Panc1 (cell line): ENCODE measurements at regions not wholly inside any gene's neighbourhood (a gene's known extent, or its start where the extent isn't known, plus 50 kb on each side); places are given as distances from the start of the nearest gene placed in this dataset.

Source experiments
- CTCF ChIP-seq: fragments of 450-650 bp; IDR thresholded peaks from 2 replicates; pipeline ENCODE4 v1.5.1; 2017; ENCODE audit warnings: mild to moderate bottlenecking
- SIN3A ChIP-seq: IDR thresholded peaks from 2 replicates; pipeline ENCODE4 v1.6.1; 2012; ENCODE audit warnings: low read depth, mild to moderate bottlenecking, low read length, moderate library complexity, borderline replicate concordance; ENCODE audit not compliant: insufficient read depth
- TCF7L2 ChIP-seq: IDR thresholded peaks from 2 replicates; pipeline ENCODE4 v1.6.1; 2011; ENCODE audit warnings: mild to moderate bottlenecking, low read depth, low read length, inconsistent platforms
- TF ChIP-seq, protein P1 (sequence below), 2 experiments: IDR thresholded peaks; 2 replicates each; pipeline ENCODE4 v1.6.1; 2011 to 2012; ENCODE audit warnings: low read depth in 2 of 2, control low read depth in 1 of 2, low read length in 1 of 2, mild to moderate bottlenecking in 1 of 2, moderate library complexity in 1 of 2; ENCODE audit not compliant: insufficient read depth in 1 of 2

DNA sequence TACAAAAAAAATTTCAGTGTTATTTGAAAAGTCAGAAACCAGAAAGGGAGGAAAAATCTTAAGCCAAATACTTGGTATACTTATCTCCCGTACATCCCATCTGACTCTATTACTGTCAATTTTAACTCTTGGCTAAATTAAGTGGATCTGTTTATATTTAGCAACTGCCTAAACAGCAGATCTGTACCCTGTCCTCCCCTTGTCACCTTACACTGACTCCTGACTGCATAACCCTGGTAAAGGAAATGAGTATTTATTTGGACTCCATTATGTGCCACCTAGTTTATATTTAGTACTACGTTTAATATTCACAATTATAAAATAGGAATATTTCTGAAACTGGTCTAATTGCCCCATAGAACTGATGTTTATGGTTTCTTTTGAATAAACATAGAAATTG, 730.2 kb upstream of the GJE1 start:
- TF ChIP-seq CTCF (no peak), SIN3A (no peak), TCF7L2 (no peak)
- TF ChIP-seq, protein P1, sequence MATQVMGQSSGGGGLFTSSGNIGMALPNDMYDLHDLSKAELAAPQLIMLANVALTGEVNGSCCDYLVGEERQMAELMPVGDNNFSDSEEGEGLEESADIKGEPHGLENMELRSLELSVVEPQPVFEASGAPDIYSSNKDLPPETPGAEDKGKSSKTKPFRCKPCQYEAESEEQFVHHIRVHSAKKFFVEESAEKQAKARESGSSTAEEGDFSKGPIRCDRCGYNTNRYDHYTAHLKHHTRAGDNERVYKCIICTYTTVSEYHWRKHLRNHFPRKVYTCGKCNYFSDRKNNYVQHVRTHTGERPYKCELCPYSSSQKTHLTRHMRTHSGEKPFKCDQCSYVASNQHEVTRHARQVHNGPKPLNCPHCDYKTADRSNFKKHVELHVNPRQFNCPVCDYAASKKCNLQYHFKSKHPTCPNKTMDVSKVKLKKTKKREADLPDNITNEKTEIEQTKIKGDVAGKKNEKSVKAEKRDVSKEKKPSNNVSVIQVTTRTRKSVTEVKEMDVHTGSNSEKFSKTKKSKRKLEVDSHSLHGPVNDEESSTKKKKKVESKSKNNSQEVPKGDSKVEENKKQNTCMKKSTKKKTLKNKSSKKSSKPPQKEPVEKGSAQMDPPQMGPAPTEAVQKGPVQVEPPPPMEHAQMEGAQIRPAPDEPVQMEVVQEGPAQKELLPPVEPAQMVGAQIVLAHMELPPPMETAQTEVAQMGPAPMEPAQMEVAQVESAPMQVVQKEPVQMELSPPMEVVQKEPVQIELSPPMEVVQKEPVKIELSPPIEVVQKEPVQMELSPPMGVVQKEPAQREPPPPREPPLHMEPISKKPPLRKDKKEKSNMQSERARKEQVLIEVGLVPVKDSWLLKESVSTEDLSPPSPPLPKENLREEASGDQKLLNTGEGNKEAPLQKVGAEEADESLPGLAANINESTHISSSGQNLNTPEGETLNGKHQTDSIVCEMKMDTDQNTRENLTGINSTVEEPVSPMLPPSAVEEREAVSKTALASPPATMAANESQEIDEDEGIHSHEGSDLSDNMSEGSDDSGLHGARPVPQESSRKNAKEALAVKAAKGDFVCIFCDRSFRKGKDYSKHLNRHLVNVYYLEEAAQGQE (IDR thresholded peaks at IDR 0.05; ENCODE audit: insufficient read depth in 1 of 2, low read depth in 2 of 2, low read length in 1 of 2) = no peak
